Large intestine (tissue), 3 donors: ENCODE measurements at regions not wholly inside any gene's neighbourhood (a gene's known extent, or its start where the extent isn't known, plus 50 kb on each side); places are given as distances from the start of the nearest gene placed in this dataset.

ENCODE experiments used
- DNase-seq, 2 donors: peaks; one replicate each; pipeline versions ENCODE4 v3.0.0 to v3.0.0-alpha.2; 2013
- H3K27ac ChIP-seq: one replicate; pipeline ENCODE4 v1.5.1; 2013; ENCODE audit warnings: low read length
- H3K27me3 ChIP-seq: 2 replicates; pipeline ENCODE4 v1.6.1; 2013; ENCODE audit warnings: low read length; ENCODE audit not compliant: control insufficient read depth, insufficient read depth
- H3K36me3 ChIP-seq: 2 replicates; pipeline ENCODE4 v1.6.1; 2013; ENCODE audit warnings: low read length; ENCODE audit not compliant: control insufficient read depth, insufficient read depth
- H3K4me1 ChIP-seq: one replicate; pipeline ENCODE4 v1.6.1; 2013; ENCODE audit warnings: low read length; ENCODE audit not compliant: control insufficient read depth, insufficient read depth
- H3K4me3 ChIP-seq: one replicate; pipeline ENCODE4 v1.5.1; 2013; ENCODE audit warnings: low read length
- H3K9me3 ChIP-seq: one replicate; pipeline ENCODE4 v1.6.1; 2013; ENCODE audit warnings: mild to moderate bottlenecking, low read depth, low read length, moderate library complexity; ENCODE audit not compliant: control insufficient read depth
- WGBS: methylation state at CpG from one replicate; pipeline ENCODE4 v1.1.5; 2013; ENCODE audit warnings: low lambda C conversion rate; ENCODE audit not compliant: insufficient coverage; 5-methylcytosine and 5-hydroxymethylcytosine counted together

- no peaks in the 10 kb centered on the region for H3K9me3 ChIP-seq
- H3K27me3 ChIP-seq: no peaks in the 10 kb centered on the region
- H3K4me1 ChIP-seq: no peaks in the 10 kb centered on the region
- H3K27ac ChIP-seq: no peak overlapping the region
- H3K36me3 ChIP-seq: no peaks in the 10 kb centered on the region
- no peak for DNase-seq
- 100% methylated on average over 1 of the region's 1 CpG for WGBS
- H3K4me3 ChIP-seq: no peak overlapping the region
Measured at GRCh38 chr1:56194701-56195300, 384.6 kb downstream of the PLPP3 start.

- no CpG with 5 or more reads among the region's 1 CpG for WGBS
- Histone ChIP-seq H3K27me3 (no peaks in the 10 kb centered on the region), H3K27ac (no peak overlapping the region), H3K4me3 (no peak overlapping the region), H3K4me1 (no peaks in the 10 kb centered on the region), H3K9me3 (no peaks in the 10 kb centered on the region), H3K36me3 (no peaks in the 10 kb centered on the region)
- DNase-seq: peak in 1 of 2 donors; percentile 2
Measured at GRCh38 chr1:56193656-56194055, 385.7 kb downstream of the PLPP3 start.

GRCh38 chr1:56191369-56191768, 388.0 kb downstream of the PLPP3 start:
- no peak for DNase-seq
- H3K4me3 ChIP-seq: no peak overlapping the region
- H3K27me3 ChIP-seq: no peaks in the 10 kb centered on the region
- H3K27ac ChIP-seq: no peak overlapping the region
- no peaks in the 10 kb centered on the region for H3K9me3 ChIP-seq
- H3K4me1 ChIP-seq: no peaks in the 10 kb centered on the region
- no CpG with 5 or more reads among the region's 4 CpGs for WGBS
- no peaks in the 10 kb centered on the region for H3K36me3 ChIP-seq

GRCh38 chr1:56190806-56191365, 388.5 kb downstream of the PLPP3 start:
- no peaks in the 10 kb centered on the region for H3K27me3 ChIP-seq
- no peaks in the 10 kb centered on the region for H3K36me3 ChIP-seq
- no peaks in the 10 kb centered on the region for H3K9me3 ChIP-seq
- DNase-seq: no peak
- no peak overlapping the region for H3K27ac ChIP-seq
- WGBS: no CpG with 5 or more reads among the region's 7 CpGs
- no peaks in the 10 kb centered on the region for H3K4me1 ChIP-seq
- no peak overlapping the region for H3K4me3 ChIP-seq

GRCh38 chr1:56189946-56190805, 389.2 kb downstream of the PLPP3 start:
- no peak overlapping the region for H3K4me3 ChIP-seq
- no peaks in the 10 kb centered on the region for H3K27me3 ChIP-seq
- no peaks in the 10 kb centered on the region for H3K9me3 ChIP-seq
- DNase-seq: no peak
- no peaks in the 10 kb centered on the region for H3K4me1 ChIP-seq
- WGBS: 71% methylated on average over 4 of the region's 11 CpGs
- H3K27ac ChIP-seq: no peak overlapping the region
- H3K36me3 ChIP-seq: no peaks in the 10 kb centered on the region

- WGBS: no CpG with 5 or more reads among the region's 2 CpGs
- Histone ChIP-seq H3K27ac (no peak overlapping the region), H3K36me3 (no peaks in the 10 kb centered on the region), H3K4me1 (no peaks in the 10 kb centered on the region), H3K4me3 (no peak overlapping the region), H3K27me3 (no peaks in the 10 kb centered on the region), H3K9me3 (no peaks in the 10 kb centered on the region)
- DNase-seq: no peak
Measured at GRCh38 chr1:56189454-56189853, 389.9 kb downstream of the PLPP3 start.

- Histone ChIP-seq H3K27ac (no peak overlapping the region), H3K36me3 (no peaks in the 10 kb centered on the region), H3K27me3 (no peaks in the 10 kb centered on the region), H3K4me3 (no peak overlapping the region), H3K4me1 (no peaks in the 10 kb centered on the region), H3K9me3 (no peaks in the 10 kb centered on the region)
- DNase-seq: no peak
- WGBS: 50% methylated on average over 2 of the region's 3 CpGs
Measured at GRCh38 chr1:56188855-56189254, 390.5 kb downstream of the PLPP3 start.

- no peak overlapping the region for H3K27ac ChIP-seq
- no peaks in the 10 kb centered on the region for H3K27me3 ChIP-seq
- no peaks in the 10 kb centered on the region for H3K4me1 ChIP-seq
- no CpG with 5 or more reads among the region's 3 CpGs for WGBS
- DNase-seq: no peak
- H3K9me3 ChIP-seq: no peaks in the 10 kb centered on the region
- no peaks in the 10 kb centered on the region for H3K36me3 ChIP-seq
- no peak overlapping the region for H3K4me3 ChIP-seq
Measured at GRCh38 chr1:56188221-56188620, 391.1 kb downstream of the PLPP3 start.

GRCh38 chr1:56187405-56187804, 392.0 kb downstream of the PLPP3 start:
- no peak for DNase-seq
- Histone ChIP-seq H3K4me1 (no peaks in the 10 kb centered on the region), H3K36me3 (no peaks in the 10 kb centered on the region), H3K27ac (no peak overlapping the region), H3K4me3 (no peak overlapping the region), H3K27me3 (no peaks in the 10 kb centered on the region), H3K9me3 (no peaks in the 10 kb centered on the region)
- WGBS: 90% methylated on average over 1 of the region's 1 CpG

- no peaks in the 10 kb centered on the region for H3K27me3 ChIP-seq
Measured at GRCh38 chr1:56185493-56185892, 393.9 kb downstream of the PLPP3 start.

More at GRCh38 chr1:56185493-56185892, 393.9 kb downstream of the PLPP3 start:
- Histone ChIP-seq H3K9me3 (no peaks in the 10 kb centered on the region), H3K4me1 (no peaks in the 10 kb centered on the region), H3K36me3 (no peaks in the 10 kb centered on the region), H3K27ac (no peak overlapping the region), H3K4me3 (no peak overlapping the region)
- no peak for DNase-seq
- WGBS: 86% methylated on average over 1 of the region's 2 CpGs
